Astrocyte (in vitro differentiated cells and primary cell): ENCODE measurements at regions not wholly inside any gene's neighbourhood (a gene's known extent, or its start where the extent isn't known, plus 50 kb on each side); places are given as distances from the start of the nearest gene placed in this dataset.

Experiments
- DNase-seq: peaks from one replicate; pipeline ENCODE4 v3.0.0-alpha.2; 2010; ENCODE audit warnings: low read depth
- FAIRE-seq: peaks from 2 replicates; lab custom pipeline; 2011; peaks lifted over from hg19 to GRCh38; lab: Jason Lieb, UNC
- H2AFZ ChIP-seq: 2 replicates; pipeline ENCODE4 v1.6.0; 2012; ENCODE audit warnings: low read depth, low read length, inconsistent platforms
- H3K27ac ChIP-seq: 2 replicates; pipeline ENCODE4 v1.5.1; 2011; ENCODE audit warnings: low read depth, low read length, inconsistent platforms
- H3K27me3 ChIP-seq: 2 replicates; pipeline ENCODE4 v1.6.0; 2011; ENCODE audit warnings: low read length, inconsistent platforms; ENCODE audit not compliant: insufficient read depth
- H3K36me3 ChIP-seq: 2 replicates; pipeline ENCODE4 v1.5.1; 2011; ENCODE audit warnings: low read length, inconsistent platforms; ENCODE audit not compliant: insufficient read depth
- H3K4me1 ChIP-seq: 2 replicates; pipeline ENCODE4 v1.5.1; 2011; ENCODE audit warnings: low read length, inconsistent platforms; ENCODE audit not compliant: insufficient read depth
- H3K4me2 ChIP-seq: 2 replicates; pipeline ENCODE4 v1.6.0; 2012; ENCODE audit warnings: low read length, inconsistent platforms
- H3K4me3 ChIP-seq: 2 replicates; pipeline ENCODE4 v1.5.1; 2011; ENCODE audit warnings: low read depth, mild to moderate bottlenecking, low read length, inconsistent platforms; ENCODE audit not compliant: insufficient read depth
- H3K79me2 ChIP-seq: 2 replicates; pipeline ENCODE4 v1.6.0; 2012; ENCODE audit warnings: mild to moderate bottlenecking, low read length, inconsistent platforms; ENCODE audit not compliant: insufficient read depth
- H3K9ac ChIP-seq: 2 replicates; pipeline ENCODE4 v1.6.0; 2012; ENCODE audit warnings: mild to moderate bottlenecking, low read length, inconsistent platforms
- H3K9me3 ChIP-seq: 2 replicates; pipeline ENCODE4 v1.5.1; 2012; ENCODE audit warnings: low read depth, mild to moderate bottlenecking, low read length, inconsistent platforms; ENCODE audit not compliant: insufficient read depth
- H4K20me1 ChIP-seq: 2 replicates; pipeline ENCODE4 v1.6.0; 2012; ENCODE audit warnings: low read length, inconsistent platforms; ENCODE audit not compliant: insufficient read depth
- H3K27ac Mint-ChIP-seq: one replicate; pipeline ENCODE4 v1.8.0; 2021; ENCODE audit warnings: mild to moderate bottlenecking, mixed read lengths; ENCODE audit not compliant: unreplicated experiment
- H3K27me3 Mint-ChIP-seq: one replicate; pipeline ENCODE4 v1.8.0; 2021; ENCODE audit warnings: low read depth, mixed read lengths; ENCODE audit not compliant: unreplicated experiment
- H3K36me3 Mint-ChIP-seq: one replicate; pipeline ENCODE4 v1.8.0; 2021; ENCODE audit warnings: low read depth, mixed read lengths; ENCODE audit not compliant: unreplicated experiment
- H3K4me1 Mint-ChIP-seq: one replicate; pipeline ENCODE4 v1.8.0; 2021; ENCODE audit warnings: low read depth, mixed read lengths; ENCODE audit not compliant: unreplicated experiment
- H3K4me3 Mint-ChIP-seq: one replicate; pipeline ENCODE4 v1.8.0; 2021; ENCODE audit warnings: mild to moderate bottlenecking, moderate library complexity, mixed read lengths; ENCODE audit not compliant: unreplicated experiment
- H3K9me3 Mint-ChIP-seq: one replicate; pipeline ENCODE4 v1.8.0; 2021; ENCODE audit warnings: mild to moderate bottlenecking, mixed read lengths; ENCODE audit not compliant: unreplicated experiment
- EZH2 ChIP-seq: IDR thresholded peaks from 2 replicates; pipeline ENCODE4 v1.6.1; 2012; ENCODE audit warnings: mild to moderate bottlenecking, low read length, inconsistent platforms; ENCODE audit not compliant: insufficient read depth
- TF ChIP-seq, protein P1 (sequence below): IDR thresholded peaks from 2 replicates; pipeline ENCODE4 v1.5.1; 2011; ENCODE audit warnings: low read depth, mild to moderate bottlenecking, inconsistent platforms, low read length, moderate library complexity; ENCODE audit not compliant: insufficient read depth

DNA sequence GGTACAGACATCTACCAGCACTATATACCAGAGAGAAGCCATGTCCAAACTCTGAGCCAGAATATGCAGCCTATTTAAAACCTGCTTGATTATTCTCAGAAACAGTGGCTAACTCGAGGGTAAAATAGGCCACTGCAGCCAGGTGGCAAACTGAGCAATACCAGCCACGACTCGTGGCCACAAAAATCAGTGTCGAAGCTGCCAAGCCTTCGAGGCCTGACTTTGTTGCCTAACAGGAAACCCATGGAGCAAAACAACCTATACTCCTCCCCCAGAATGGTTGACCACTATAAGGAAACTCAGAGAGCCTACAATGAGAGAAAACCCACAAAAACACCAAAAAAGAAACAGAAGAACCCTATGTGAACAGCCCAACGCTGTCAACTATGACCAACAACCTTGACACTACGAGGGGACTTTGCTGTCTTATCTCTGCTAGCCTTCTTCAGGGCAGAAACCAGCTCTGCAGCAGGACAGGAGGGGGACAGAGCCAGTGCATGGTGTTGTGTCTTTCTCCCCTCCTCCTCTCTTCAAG, 133.8 kb downstream of the TMEM174 start:
- no peaks in the 10 kb centered on the region for H3K4me1 Mint-ChIP-seq
- peaks cover 61% of the 10 kb centered on the region for H3K27me3 Mint-ChIP-seq
- H3K27ac Mint-ChIP-seq: no peak overlapping the region
- no peak for TF ChIP-seq EZH2
- TF ChIP-seq, protein P1, sequence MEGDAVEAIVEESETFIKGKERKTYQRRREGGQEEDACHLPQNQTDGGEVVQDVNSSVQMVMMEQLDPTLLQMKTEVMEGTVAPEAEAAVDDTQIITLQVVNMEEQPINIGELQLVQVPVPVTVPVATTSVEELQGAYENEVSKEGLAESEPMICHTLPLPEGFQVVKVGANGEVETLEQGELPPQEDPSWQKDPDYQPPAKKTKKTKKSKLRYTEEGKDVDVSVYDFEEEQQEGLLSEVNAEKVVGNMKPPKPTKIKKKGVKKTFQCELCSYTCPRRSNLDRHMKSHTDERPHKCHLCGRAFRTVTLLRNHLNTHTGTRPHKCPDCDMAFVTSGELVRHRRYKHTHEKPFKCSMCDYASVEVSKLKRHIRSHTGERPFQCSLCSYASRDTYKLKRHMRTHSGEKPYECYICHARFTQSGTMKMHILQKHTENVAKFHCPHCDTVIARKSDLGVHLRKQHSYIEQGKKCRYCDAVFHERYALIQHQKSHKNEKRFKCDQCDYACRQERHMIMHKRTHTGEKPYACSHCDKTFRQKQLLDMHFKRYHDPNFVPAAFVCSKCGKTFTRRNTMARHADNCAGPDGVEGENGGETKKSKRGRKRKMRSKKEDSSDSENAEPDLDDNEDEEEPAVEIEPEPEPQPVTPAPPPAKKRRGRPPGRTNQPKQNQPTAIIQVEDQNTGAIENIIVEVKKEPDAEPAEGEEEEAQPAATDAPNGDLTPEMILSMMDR: no peak
- no peak for DNase-seq
- no peak overlapping the region for H3K4me2 ChIP-seq
- no peaks in the 10 kb centered on the region for H3K79me2 ChIP-seq
- H3K36me3 ChIP-seq: no peaks in the 10 kb centered on the region
- H4K20me1 ChIP-seq: no peaks in the 10 kb centered on the region
- peaks cover 4% of the 10 kb centered on the region for H3K36me3 Mint-ChIP-seq
- H3K27me3 ChIP-seq: peaks cover 13% of the 10 kb centered on the region
- no peak overlapping the region for H3K9ac ChIP-seq
- no peak for FAIRE-seq
- no peak overlapping the region for H2AFZ ChIP-seq
- no peak overlapping the region for H3K4me3 ChIP-seq
- no peak overlapping the region for H3K27ac ChIP-seq
- peaks cover 19% of the 10 kb centered on the region for H3K9me3 Mint-ChIP-seq
- no peak overlapping the region for H3K4me3 Mint-ChIP-seq
- no peaks in the 10 kb centered on the region for H3K9me3 ChIP-seq
- H3K4me1 ChIP-seq: peaks cover 16% of the 10 kb centered on the region

DNA sequence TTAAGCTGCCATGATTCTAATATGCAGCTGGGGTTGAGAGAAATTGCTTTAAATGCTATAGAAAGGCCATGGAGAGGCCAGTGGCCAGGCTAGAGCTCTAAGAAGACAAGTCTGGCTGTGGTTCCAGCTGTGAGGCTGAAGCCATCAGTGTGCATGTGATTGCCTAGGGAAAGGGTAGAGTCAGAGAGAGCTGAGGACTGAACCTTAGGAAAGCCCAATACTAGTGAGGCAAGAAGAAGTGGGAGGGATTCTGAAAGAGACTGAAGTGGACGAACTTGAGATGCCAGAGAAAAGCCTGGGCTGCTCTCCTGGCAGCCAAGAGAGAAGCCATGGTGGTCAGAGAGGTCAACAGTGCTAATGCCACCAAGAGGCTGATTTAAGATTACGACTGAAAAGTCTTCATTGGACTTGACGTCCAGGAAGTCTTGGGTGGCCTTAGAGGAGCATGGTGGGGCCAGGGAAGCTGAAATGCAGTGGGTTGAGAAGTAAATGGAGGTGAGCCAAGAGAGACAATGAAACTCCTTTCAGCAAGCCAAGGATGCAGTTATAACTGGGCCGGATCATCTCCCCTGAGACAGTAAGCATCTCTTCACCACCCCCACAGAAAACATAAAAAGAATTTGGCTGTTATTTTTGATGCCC, 133.2 kb downstream of the TMEM174 start:
- Histone ChIP-seq H3K4me1 (peaks cover 10% of the 10 kb centered on the region), H3K27ac (no peak overlapping the region), H3K27me3 (peaks cover 19% of the 10 kb centered on the region), H3K79me2 (no peaks in the 10 kb centered on the region), H4K20me1 (no peaks in the 10 kb centered on the region), H3K9ac (no peak overlapping the region), H3K9me3 (no peaks in the 10 kb centered on the region), H3K36me3 (no peaks in the 10 kb centered on the region), H3K4me3 (no peak overlapping the region), H3K4me2 (no peak overlapping the region), H2AFZ (no peak overlapping the region)
- Mint-ChIP-seq H3K4me3 (no peak overlapping the region), H3K27me3 (peaks cover 67% of the 10 kb centered on the region), H3K27ac (no peak overlapping the region), H3K36me3 (peaks cover 4% of the 10 kb centered on the region), H3K9me3 (peaks cover 21% of the 10 kb centered on the region), H3K4me1 (no peaks in the 10 kb centered on the region)
- no peak for TF ChIP-seq EZH2
- TF ChIP-seq, protein P1: no peak
- no peak for DNase-seq
- no peak for FAIRE-seq

DNA sequence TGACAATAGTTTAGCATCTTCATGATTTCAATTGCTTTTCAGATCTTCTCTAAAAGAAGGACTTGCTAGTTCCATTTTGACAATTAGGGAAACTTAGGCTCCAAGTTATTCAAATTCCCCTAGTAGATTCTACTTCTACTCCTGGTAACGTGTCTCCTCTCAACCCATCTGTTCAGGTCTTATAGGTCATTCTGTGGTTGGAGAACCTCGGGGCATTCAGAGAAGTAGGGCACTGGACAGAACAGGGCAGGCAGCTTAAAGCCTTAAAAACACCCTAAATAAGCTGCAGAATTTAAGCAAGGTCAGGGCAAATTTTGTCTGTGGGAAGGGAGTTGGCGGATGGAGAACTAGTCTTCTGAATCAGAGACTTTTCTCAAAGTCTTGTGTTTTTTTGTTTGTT, 132.4 kb downstream of the TMEM174 start:
- no peak overlapping the region for H3K4me2 ChIP-seq
- H2AFZ ChIP-seq: no peak overlapping the region
- H3K79me2 ChIP-seq: no peaks in the 10 kb centered on the region
- H4K20me1 ChIP-seq: no peaks in the 10 kb centered on the region
- H3K4me3 ChIP-seq: no peak overlapping the region
- Mint-ChIP-seq H3K4me1 (no peaks in the 10 kb centered on the region), H3K9me3 (peaks cover 30% of the 10 kb centered on the region), H3K27me3 (peaks cover 75% of the 10 kb centered on the region), H3K4me3 (peak overlapping the region; percentile 2), H3K36me3 (peaks cover 4% of the 10 kb centered on the region), H3K27ac (no peak overlapping the region)
- FAIRE-seq (no peak), DNase-seq (no peak)
- peaks cover 1% of the 10 kb centered on the region for H3K4me1 ChIP-seq
- TF ChIP-seq, protein P1: no peak
- no peak for TF ChIP-seq EZH2
- no peaks in the 10 kb centered on the region for H3K9me3 ChIP-seq
- no peak overlapping the region for H3K27ac ChIP-seq
- H3K36me3 ChIP-seq: no peaks in the 10 kb centered on the region
- peaks cover 27% of the 10 kb centered on the region for H3K27me3 ChIP-seq
- no peak overlapping the region for H3K9ac ChIP-seq
